ENCODE measurements at regions not wholly inside any gene's neighbourhood (a gene's known extent, or its start where the extent isn't known, plus 50 kb on each side); places are given as distances from the start of the nearest gene placed in this dataset.

DNA sequence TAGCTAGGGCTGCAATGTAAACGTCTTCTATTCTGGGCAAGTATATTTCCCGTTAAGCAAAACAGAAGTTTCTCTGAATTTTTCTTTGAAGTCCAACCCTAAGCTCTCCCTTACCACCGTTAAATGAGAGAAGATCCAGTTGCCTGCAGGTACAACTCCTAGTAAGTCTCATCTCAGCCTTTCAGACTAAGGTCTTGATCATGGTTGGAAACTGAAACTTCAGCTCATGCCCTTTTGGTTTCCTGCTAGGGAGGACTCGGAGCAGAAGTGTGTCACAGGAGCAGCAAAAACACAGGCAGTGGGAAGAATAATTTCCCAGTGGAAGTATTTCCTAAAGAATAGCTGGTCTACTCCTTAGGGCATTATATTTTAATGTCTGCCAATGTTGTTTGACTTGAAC lies 717.9 kb downstream of the PRELID2 start:
- TF ChIP-seq, protein P1, sequence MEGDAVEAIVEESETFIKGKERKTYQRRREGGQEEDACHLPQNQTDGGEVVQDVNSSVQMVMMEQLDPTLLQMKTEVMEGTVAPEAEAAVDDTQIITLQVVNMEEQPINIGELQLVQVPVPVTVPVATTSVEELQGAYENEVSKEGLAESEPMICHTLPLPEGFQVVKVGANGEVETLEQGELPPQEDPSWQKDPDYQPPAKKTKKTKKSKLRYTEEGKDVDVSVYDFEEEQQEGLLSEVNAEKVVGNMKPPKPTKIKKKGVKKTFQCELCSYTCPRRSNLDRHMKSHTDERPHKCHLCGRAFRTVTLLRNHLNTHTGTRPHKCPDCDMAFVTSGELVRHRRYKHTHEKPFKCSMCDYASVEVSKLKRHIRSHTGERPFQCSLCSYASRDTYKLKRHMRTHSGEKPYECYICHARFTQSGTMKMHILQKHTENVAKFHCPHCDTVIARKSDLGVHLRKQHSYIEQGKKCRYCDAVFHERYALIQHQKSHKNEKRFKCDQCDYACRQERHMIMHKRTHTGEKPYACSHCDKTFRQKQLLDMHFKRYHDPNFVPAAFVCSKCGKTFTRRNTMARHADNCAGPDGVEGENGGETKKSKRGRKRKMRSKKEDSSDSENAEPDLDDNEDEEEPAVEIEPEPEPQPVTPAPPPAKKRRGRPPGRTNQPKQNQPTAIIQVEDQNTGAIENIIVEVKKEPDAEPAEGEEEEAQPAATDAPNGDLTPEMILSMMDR (IDR thresholded peaks at IDR 0.05): no peak
- TF ChIP-seq POLR2A (IDR thresholded peaks at IDR 0.05): no peak
